Caco-2 (cell line): ENCODE measurements at regions not wholly inside any gene's neighbourhood (a gene's known extent, or its start where the extent isn't known, plus 50 kb on each side); places are given as distances from the start of the nearest gene placed in this dataset.

Experiments
- BruUV-seq: library from RNA; stranded (reverse); fragments of 400-500 nt; replicated peaks from 2 replicates; lab custom pipeline; 2021; lab: Mats Ljungman, UMichigan
- CTCF ChIA-PET: fragments of 300-600 bp; sonication (Branson Sonifier 250); formaldehyde crosslinking; loops from one replicate; lab custom pipeline; 2022; ENCODE audit warnings: antibody characterized with exemption; lab: Charles Lee
- POLR2A ChIA-PET: fragments of 300-600 bp; sonication (Branson Sonifier 250); formaldehyde crosslinking; loops from one replicate; lab custom pipeline; 2022; ENCODE audit warnings: antibody characterized with exemption; lab: Charles Lee
- DNase-seq, 2 experiments: peaks; one replicate each; pipeline versions ENCODE4 v3.0.0 to v3.0.0-alpha.2; 2020 to 2022
- H3K27me3 ChIP-seq: replicated peaks from 2 replicates; pipeline ENCODE4 v1.6.0; 2011; ENCODE audit warnings: low read length; ENCODE audit not compliant: control insufficient read depth, insufficient read depth
- H3K36me3 ChIP-seq: 2 replicates; pipeline ENCODE4 v1.5.1; 2011; ENCODE audit warnings: low read length; ENCODE audit not compliant: control insufficient read depth, insufficient read depth
- H3K4me1 ChIP-seq: fragments of 250-450 bp; sonication (Bioruptor Pico); 2 replicates; pipeline ENCODE4 v1.5.1; 2020; ENCODE audit warnings: mild to moderate bottlenecking
- H3K4me3 ChIP-seq: 2 replicates; pipeline ENCODE4 v1.5.1; 2011; ENCODE audit warnings: low read depth, mild to moderate bottlenecking, control low read depth, low read length
- H3K9me3 ChIP-seq: fragments of 250-450 bp; sonication (Bioruptor Pico); 2 replicates; pipeline ENCODE4 v1.5.1; 2020; ENCODE audit warnings: mild to moderate bottlenecking, moderate library complexity
- H3K27ac Mint-ChIP-seq: one replicate; pipeline ENCODE4 v1.8.0; 2022; ENCODE audit warnings: mixed read lengths; ENCODE audit not compliant: unreplicated experiment
- H3K27me3 Mint-ChIP-seq: one replicate; pipeline ENCODE4 v1.8.0; 2022; ENCODE audit warnings: mixed read lengths; ENCODE audit not compliant: insufficient read depth, unreplicated experiment
- H3K36me3 Mint-ChIP-seq: one replicate; pipeline ENCODE4 v1.8.0; 2022; ENCODE audit warnings: mild to moderate bottlenecking, mixed read lengths; ENCODE audit not compliant: insufficient read depth, unreplicated experiment
- H3K4me1 Mint-ChIP-seq: one replicate; pipeline ENCODE4 v1.8.0; 2022; ENCODE audit warnings: low read depth, mixed read lengths; ENCODE audit not compliant: unreplicated experiment
- H3K4me3 Mint-ChIP-seq: one replicate; pipeline ENCODE4 v1.8.0; 2022; ENCODE audit warnings: mild to moderate bottlenecking, moderate library complexity, mixed read lengths; ENCODE audit not compliant: unreplicated experiment
- H3K9me3 Mint-ChIP-seq: one replicate; pipeline ENCODE4 v1.8.0; 2022; ENCODE audit warnings: mixed read lengths; ENCODE audit not compliant: unreplicated experiment
- intact Hi-C: fragments of 100-400 bp; cut with micrococcal nuclease; formaldehyde crosslinking; loops from one replicate; pipeline ENCODE4 v1.10.0; 2022; ENCODE audit not compliant: unreplicated experiment
- TF ChIP-seq, protein P1 (sequence below), 2 experiments: fragments of 200-600 bp in 1 of 2; IDR thresholded peaks; 1 replicate in 1 of 2; 2 replicates in 1 of 2; pipeline versions ENCODE4 v1.5.1 to v1.8.0; 2011 to 2022; ENCODE audit warnings: antibody characterized with exemption in 1 of 2, control low read depth in 1 of 2, inconsistent platforms in 1 of 2, low read depth in 1 of 2, low read length in 1 of 2, mild to moderate bottlenecking in 1 of 2, moderate library complexity in 1 of 2; ENCODE audit not compliant: insufficient read depth in 1 of 2, severe bottlenecking in 1 of 2, unreplicated experiment in 1 of 2

DNA sequence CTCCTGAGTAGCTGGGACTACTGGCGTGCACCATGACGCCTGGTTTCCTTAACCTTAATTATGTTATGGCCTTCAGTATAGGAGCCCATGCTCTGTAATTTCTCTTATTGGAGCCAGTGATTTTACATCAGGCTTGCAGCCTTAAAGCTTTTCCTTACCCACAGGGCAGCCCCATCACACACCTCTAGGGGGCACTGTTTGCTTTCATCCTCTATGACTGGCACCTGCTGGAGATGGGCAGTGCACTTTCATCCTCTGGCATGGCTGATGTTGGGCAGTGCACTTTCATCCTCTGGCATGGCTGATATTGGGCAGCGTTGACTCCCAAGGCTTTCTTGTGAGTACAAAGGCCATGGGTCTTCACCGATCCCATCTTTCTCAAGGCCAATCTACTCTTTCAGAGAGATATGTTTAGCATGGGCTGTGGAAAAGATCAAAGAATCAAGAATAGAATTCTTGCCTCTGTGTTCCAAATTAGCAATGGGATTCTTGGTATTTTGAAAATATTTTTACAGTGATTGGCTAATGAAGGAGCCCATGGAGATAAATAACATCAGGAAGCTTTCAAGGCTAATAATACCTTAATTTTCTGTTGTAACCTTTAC is 80.7 kb upstream of the MEX3C start:
- intact Hi-C loops = loop anchor here (5.0 kb wide), 2 partner anchors 41 to 114 kb away; no protein-coding TSS in a partner anchor
- Histone ChIP-seq H3K9me3 (no peaks in the 10 kb centered on the region), H3K27me3 (no peaks in the 10 kb centered on the region), H3K4me3 (no peak overlapping the region), H3K36me3 (no peaks in the 10 kb centered on the region), H3K4me1 (peaks cover 24% of the 10 kb centered on the region)
- CTCF ChIA-PET = interaction anchor here (1.2 kb wide), 1 partner anchor 43 kb away, joined by 3 read pairs; no protein-coding TSS in a partner anchor
- peak; percentile 35 to 37 for DNase-seq
- peak overlapping the region; percentile 61 for H3K27ac Mint-ChIP-seq
- TF ChIP-seq, protein P1, sequence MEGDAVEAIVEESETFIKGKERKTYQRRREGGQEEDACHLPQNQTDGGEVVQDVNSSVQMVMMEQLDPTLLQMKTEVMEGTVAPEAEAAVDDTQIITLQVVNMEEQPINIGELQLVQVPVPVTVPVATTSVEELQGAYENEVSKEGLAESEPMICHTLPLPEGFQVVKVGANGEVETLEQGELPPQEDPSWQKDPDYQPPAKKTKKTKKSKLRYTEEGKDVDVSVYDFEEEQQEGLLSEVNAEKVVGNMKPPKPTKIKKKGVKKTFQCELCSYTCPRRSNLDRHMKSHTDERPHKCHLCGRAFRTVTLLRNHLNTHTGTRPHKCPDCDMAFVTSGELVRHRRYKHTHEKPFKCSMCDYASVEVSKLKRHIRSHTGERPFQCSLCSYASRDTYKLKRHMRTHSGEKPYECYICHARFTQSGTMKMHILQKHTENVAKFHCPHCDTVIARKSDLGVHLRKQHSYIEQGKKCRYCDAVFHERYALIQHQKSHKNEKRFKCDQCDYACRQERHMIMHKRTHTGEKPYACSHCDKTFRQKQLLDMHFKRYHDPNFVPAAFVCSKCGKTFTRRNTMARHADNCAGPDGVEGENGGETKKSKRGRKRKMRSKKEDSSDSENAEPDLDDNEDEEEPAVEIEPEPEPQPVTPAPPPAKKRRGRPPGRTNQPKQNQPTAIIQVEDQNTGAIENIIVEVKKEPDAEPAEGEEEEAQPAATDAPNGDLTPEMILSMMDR (IDR thresholded peaks at IDR 0.05; ENCODE audit: insufficient read depth in 1 of 2, low read depth in 1 of 2, low read length in 1 of 2, severe bottlenecking in 1 of 2, unreplicated experiment in 1 of 2) = peak in 1 of 2 experiments; percentile 29
- POLR2A ChIA-PET = no interaction called here
- peaks cover 12% of the 10 kb centered on the region for H3K36me3 Mint-ChIP-seq
- peaks cover 9% of the 10 kb centered on the region for H3K9me3 Mint-ChIP-seq
- no TSS peak for BruUV-seq
- H3K4me1 Mint-ChIP-seq = peaks cover 15% of the 10 kb centered on the region
- no peaks in the 10 kb centered on the region for H3K27me3 Mint-ChIP-seq
- H3K4me3 Mint-ChIP-seq = no peak overlapping the region

DNA sequence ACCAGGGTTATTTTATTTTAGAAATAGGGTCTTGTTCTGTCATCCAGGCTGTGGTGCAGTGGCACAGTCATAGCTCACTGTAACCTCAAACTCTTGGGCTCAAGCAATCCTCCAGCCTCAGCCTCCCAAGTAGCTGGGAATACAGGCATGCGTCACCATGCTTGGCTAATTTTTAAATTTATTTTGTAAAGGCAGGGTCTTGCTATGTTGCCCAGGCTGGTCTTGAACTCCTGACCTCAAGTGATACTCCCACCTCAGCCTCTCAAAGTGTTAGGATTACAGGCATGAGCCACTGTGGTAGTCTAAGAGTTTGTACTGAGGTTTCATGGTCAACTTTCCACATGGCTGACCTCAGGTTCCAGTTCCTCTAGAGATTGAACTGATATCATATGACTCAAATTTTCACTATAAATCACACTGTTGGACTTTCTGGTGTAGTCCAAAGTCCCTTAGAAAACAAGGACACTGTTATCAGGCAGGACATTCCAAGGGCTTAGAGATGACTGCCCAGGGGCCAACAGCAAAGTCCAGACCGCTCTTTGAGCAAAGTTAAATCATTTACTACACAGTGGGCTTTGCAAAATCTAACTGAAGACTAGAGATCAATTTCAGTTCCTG is 82.0 kb upstream of the MEX3C start:
- intact Hi-C loops = loop anchor here (1.0 to 5.0 kb wide), 4 partner anchors 42 to 113 kb away; no protein-coding TSS in a partner anchor
- no TSS peak for BruUV-seq
- Histone ChIP-seq H3K27me3 (no peaks in the 10 kb centered on the region), H3K4me1 (peaks cover 24% of the 10 kb centered on the region), H3K36me3 (no peaks in the 10 kb centered on the region), H3K9me3 (no peaks in the 10 kb centered on the region), H3K4me3 (no peak overlapping the region)
- peaks cover 9% of the 10 kb centered on the region for H3K9me3 Mint-ChIP-seq
- H3K36me3 Mint-ChIP-seq = peaks cover 12% of the 10 kb centered on the region
- ChIA-PET POLR2A (no interaction called here), CTCF (interaction anchor here (1.2 kb wide), 1 partner anchor 42 kb away, joined by 3 read pairs; no protein-coding TSS in a partner anchor)
- DNase-seq = peak; percentile 64 to 74
- peak overlapping the region; percentile 58 for H3K27ac Mint-ChIP-seq
- H3K27me3 Mint-ChIP-seq = no peaks in the 10 kb centered on the region
- H3K4me1 Mint-ChIP-seq = peaks cover 15% of the 10 kb centered on the region
- TF ChIP-seq, protein P1 (IDR thresholded peaks at IDR 0.05; ENCODE audit: insufficient read depth in 1 of 2, low read depth in 1 of 2, low read length in 1 of 2, severe bottlenecking in 1 of 2, unreplicated experiment in 1 of 2) = no peak
- H3K4me3 Mint-ChIP-seq = peak overlapping the region; percentile 58

- ChIA-PET CTCF (no interaction called here), POLR2A (no interaction called here)
- Mint-ChIP-seq H3K4me3 (no peak overlapping the region), H3K9me3 (peaks cover 15% of the 10 kb centered on the region), H3K4me1 (peaks cover 6% of the 10 kb centered on the region), H3K27ac (no peak overlapping the region), H3K27me3 (no peaks in the 10 kb centered on the region), H3K36me3 (no peaks in the 10 kb centered on the region)
- no peaks in the 10 kb centered on the region for H3K36me3 ChIP-seq
- DNase-seq = no peak
- intact Hi-C loops = no loop called here
- BruUV-seq = no TSS peak
- H3K9me3 ChIP-seq = no peaks in the 10 kb centered on the region
- no peaks in the 10 kb centered on the region for H3K4me1 ChIP-seq
- no peaks in the 10 kb centered on the region for H3K27me3 ChIP-seq
- no peak overlapping the region for H3K4me3 ChIP-seq
- TF ChIP-seq, protein P1 (IDR thresholded peaks at IDR 0.05; ENCODE audit: insufficient read depth in 1 of 2, low read depth in 1 of 2, low read length in 1 of 2, severe bottlenecking in 1 of 2, unreplicated experiment in 1 of 2) = no peak
These were observed 90.5 kb upstream of the MEX3C start for GRCh38 chr18:51287818-51288508.
